GM21825 (cell line): ENCODE measurements at regions not wholly inside any gene's neighbourhood (a gene's known extent, or its start where the extent isn't known, plus 50 kb on each side); places are given as distances from the start of the nearest gene placed in this dataset.
"Not testable (repeated sequence)": the region's sequence is repeated elsewhere in the genome, so short reads cannot be mapped to it uniquely, and the experiment has no call there.

ENCODE experiments used
- ATAC-seq: cut with Tn5 transposase; IDR thresholded peaks from one replicate; pipeline ENCODE4 v1.9.1; 2021; ENCODE audit warnings: mild to moderate bottlenecking, moderate library complexity; ENCODE audit not compliant: unreplicated experiment

DNA sequence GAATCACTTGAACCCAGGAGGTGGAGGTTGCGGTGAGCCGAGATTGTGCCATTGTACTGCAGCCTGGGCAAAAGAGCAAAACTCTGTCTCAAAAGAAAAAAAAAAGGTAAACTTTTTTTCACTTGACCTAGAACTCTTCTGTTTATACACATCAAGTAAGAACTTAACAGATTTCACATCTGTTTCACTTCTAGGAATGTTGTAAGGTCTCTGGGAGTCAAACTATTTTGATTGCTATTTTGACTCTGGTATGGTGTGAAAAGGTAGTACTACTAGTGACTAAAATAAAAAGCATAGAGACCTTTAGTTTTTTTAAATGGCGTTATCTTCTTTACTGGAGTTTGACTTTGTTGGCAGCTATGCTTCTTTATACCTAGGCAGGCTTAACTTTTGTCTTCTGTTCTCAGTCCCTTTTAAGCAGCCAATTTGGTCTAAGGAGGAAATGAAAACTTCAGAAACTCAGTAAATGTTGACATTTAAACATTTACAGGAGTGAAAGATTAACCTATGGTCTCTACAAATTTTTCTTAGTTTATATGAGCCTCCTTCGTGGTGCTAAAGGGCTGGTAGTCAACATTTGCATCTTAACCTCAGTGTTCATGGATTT, 84.7 kb downstream of the METTL2B start:
- peak; percentile 68 for ATAC-seq

DNA sequence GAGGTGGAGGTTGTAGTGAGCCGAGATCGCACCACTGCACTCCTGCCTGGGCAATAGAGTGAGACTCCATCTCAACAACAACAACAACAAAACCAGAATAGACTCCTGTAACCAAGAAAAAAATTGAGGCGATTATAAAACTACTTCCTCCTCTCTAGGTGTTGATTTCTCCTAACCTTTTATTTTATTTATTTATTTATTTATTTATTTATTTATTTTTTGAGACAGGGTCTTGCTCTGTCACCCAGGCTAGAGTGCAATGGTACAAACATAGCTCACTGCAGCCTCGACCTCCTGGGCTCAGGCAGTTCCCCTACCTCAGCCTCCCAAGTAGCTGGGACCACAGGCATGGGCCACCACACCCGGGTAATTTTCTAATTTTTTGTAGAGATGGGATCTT, 86.2 kb downstream of the METTL2B start:
- not testable (repeated sequence) for ATAC-seq

DNA sequence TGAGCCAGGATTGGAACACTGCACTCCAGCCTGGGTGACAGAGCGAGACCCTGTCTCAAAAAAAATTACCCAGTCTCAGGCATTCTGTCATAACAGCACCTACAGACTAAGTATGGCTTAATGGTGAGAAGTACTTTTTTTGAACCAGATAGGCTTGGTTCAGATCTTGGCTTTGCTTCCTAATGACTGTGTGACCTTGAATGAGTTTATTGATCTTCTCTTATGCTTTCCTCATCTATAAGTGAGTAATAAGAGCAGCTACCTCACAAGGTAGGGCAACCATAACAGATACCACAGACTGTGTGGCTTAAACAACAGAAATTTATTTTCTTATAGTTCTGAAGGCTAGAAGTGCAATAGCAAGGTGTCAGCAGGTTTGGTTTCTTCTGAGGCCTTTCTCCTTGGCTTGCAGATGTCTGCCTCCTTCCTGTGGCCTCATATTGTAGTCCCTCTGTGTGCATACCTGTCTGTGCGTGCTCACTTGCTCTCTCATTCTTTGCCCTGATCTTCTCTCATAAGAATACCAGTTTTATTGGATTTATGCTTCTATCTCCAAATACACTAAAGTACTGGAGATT, 87.7 kb downstream of the METTL2B start:
- ATAC-seq = not testable (repeated sequence)

DNA sequence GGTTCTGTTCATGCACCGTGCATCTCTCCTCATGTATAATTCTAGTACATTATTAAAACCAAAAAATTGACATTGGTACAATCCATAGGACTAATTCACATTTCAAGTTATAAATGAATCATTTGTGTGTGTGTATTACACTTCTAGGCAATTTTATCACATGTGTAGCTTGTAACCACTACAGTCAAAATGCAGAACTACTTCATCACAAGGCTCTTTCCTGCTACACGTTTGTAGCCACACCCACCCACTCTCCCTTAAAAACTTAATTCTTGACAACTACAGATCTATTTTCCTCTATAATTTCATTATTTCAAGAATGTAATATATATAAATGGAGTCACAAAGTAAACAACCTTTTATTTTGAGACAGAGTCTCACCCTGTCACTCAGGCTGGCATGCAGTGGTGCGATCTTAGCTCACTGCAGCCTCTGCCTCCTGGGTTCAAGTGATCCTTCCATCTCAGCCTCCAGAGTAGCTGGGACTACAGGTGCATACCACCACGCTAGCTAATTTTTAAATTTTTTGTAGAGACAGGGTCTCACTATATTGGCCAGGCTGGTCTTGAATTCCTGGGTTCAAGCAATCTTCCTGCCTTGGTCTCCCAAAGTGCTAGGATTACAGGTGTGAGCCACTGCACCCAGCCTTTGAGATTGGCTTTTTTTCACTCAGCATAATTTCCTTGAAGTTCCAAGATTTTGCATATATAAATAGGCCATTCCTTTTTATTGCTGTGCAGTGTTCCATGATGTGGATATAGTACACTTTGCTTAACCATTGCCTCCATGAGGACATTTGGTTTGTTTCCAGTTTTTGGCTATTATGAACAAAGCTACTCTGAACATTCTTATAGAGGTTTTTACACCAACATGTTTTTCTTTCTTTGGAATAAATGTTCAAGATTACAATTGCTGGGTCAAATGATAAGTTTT, 88.7 kb downstream of the METTL2B start:
- ATAC-seq = not testable (repeated sequence)

DNA sequence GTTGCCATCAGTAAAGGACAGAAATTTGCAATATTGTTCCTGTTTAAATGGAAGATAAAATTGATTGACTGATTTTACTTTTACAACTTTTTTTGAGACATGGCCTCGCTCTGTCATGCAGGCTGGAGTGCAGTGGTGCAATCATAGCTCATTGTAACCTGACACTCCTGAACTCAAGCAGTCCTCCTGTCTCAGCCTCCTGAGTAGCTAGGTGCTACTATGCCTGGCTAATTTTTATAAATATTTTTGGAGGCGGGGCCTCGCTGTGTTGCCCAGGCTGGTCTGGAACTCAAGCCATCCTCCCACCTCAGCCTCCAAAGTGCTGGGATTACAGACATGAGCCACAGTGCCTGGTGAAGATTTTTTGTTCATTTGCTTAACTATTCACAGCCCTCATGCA, 96.8 kb upstream of the GARIN1A start:
- not testable (repeated sequence) for ATAC-seq

DNA sequence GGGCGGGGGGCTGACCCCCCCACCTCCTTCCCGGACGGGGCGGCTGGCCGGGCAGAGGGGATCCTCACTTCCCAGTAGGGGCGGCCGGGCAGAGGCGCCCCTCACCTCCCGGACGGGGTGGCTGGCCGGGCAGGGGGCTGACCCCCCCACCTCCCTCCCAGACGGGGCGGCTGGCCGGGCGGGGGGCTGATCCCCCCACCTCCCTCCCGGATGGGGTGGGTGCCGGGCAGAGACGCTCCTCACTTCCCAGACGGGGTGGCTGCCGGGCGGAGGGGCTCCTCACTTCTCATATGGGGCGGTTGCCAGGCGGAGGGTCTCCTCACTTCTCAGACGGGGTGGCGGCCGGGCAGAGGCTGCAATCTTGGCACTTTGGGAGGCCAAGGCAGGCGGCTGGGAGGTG, 95.1 kb upstream of the GARIN1A start:
- not testable (repeated sequence) for ATAC-seq

DNA sequence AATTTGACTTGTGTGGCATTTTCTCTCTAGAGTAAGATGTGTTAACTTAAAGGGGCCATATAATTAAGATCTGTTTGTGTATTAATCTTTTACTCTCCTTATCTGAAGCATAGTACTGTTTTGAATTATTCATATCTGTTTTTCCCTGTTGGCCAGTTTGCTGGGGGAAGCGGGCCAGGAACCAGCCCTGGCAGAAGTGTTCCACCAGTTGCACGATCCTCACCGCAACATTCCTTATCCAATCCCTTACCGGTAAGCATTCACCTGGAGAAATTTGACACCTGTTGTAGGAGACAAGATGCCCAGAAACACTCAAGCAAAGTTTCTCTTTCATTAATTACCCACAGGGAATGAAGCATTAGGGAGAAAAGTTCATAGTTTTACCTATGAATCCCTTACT, 92.2 kb upstream of the GARIN1A start:
- ATAC-seq = not testable (repeated sequence)

DNA sequence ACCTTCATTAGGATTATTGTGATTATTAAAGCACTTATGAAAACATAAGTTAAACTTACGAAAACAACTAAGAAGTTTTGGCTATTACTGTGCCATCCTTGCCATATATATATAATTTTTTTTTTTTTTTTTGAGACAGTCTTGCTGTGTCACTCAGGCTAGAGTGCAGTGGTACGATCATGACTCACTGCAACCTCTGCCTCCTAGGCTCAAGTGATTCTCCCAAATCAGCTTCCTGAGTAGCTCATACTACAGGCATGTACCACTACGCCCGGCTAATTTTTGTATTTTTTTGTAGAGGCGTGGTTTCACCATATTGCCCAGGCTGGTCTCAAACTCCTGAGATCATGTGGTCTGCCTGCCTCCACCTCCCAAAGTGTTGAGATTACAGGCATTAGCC, 91.0 kb upstream of the GARIN1A start:
- not testable (repeated sequence) for ATAC-seq

DNA sequence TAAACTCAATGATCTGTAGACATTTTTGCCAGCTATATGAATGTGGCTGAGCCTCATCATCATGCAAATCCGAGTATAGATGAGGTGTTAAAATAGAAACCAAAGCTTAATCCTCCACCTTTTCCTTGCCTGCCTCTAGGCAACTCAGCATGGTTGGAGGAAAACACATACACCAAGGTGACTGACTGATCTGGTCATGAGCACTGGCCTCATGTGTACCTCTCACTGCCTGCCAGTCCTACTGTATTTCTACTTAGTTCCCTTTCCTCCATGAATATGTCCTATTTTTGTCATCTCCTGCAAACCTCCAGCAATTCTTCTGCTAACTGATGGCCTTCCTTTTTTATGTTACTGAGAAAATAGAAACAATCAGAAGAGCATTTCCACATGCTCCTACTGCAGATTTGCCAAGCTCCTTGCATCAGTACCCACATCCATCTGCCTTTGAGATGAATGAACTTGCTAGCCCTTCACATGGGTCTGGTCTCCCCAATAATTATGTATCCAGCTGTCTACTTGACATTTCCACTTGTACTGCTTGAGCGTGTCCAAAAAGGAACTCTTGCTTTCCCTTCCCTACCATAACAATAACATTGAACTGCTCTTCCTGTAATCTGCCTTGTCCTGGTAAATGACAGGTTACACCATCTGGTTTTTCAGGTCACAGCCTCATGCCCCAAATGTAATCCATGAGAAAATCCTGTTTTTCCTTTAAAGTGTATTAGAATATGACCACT, 90.1 kb upstream of the GARIN1A start:
- not testable (repeated sequence) for ATAC-seq

DNA sequence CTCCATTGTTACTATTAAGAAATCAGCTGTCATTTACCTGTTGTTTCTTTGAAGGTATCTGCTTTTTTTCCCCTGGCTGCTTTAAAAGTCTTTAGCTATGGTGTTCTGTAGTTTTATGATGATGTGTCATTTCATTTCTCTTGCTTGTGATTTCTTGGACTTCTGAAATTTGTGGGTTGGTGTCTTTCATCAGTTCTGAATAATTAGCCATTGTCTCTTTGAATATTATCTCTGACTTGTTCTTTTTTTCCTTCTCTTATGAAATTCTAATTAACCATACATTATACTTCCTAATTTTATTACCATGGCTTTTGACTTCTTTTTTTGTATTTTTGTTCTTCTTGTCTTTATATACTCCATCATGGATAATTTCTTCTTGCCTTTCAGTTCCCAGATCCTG, 85.4 kb upstream of the GARIN1A start:
- ATAC-seq = not testable (repeated sequence)

DNA sequence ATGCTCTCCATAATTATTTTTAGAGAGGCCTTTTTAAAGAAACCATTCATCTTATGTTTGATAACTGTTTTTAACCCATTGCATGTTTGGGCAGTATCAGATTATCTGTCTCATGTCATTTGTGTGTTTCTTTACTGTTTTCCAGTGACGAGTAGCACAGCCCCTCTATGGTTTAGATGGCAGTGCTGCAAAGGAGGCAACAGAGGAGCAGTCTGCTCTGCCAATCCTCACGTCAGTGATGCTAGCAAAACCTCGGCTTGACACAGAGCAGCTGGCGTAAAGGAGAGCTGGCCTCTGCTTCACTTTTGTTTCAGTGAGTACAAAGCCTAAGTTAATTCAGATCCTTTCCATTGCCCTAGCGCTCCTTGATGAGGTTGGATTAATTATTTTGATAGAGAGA, 80.4 kb upstream of the GARIN1A start:
- no peak for ATAC-seq

DNA sequence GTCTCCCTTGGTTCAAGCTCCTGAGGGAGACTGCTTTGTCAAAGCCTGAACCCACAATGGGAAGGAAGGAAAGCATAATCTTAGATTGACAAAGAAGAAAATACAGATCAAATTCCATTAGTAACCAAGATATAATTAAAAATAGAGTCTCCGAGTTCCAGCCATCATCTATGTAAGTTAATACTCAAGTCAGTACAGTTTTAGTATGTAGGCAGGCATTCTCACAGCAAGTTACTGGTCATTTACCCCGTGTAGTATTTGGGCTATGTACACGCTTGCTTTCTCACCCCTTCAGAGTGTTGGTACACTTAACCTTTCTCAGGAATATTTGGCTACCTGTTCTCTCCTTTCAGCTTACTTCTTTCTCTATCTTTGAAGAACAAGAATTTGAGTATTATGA, 79.9 kb upstream of the GARIN1A start:
- not testable (repeated sequence) for ATAC-seq

DNA sequence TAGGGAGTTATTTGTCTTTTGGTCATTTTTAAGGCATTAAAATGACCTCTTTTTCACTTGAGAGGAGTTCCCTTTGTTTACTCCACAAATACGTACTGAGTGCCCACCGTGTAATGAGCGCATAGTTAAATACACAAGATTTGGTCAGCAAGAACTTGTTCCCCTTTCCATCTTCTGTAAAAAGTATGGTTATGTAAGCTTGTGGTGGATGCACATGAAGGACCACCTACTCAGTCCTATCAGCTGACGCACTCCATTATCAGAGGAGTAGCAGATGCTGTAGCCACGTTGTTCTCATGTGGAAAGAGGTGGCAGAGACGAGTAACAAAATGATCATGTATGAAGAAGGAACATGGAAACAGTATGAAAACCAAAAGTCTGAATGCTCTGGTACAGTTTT, 78.0 kb upstream of the GARIN1A start:
- ATAC-seq = not testable (repeated sequence)

DNA sequence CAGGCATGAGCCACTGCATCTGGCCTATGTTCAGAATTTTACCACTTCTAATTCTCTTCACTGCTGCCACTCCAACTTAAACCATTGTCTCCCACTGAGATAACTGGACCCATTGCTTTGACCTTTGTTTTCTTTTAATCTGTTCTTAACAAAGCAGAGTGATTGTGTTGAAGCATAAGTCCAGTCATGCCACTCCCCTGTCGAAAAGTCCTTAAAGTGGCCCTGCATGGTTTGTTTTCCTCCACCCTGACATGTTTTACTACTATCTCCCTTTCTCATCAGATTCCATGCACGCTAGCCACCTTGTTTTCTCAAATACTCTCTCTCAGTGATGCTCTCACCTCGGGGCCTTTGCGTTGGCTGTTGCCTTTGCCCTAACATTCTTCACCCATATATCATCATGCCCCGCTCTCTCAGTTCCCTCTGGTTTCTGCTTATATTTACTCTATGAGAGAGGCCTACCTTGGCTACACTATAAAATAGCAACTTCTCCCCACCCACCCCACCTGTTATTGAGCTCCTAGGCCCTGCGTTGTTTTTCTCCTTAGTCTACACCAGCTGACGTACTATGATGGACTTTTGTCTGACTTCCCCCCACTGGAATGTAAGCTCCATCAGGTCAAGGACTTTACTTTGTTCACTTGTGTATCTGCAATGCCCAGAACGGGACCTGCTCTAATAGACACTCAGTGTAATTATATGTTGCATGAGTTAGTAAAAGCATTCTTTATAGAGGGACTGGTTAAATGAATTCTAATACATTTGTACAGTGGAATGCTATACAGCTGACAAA, 75.6 kb upstream of the GARIN1A start:
- not testable (repeated sequence) for ATAC-seq

DNA sequence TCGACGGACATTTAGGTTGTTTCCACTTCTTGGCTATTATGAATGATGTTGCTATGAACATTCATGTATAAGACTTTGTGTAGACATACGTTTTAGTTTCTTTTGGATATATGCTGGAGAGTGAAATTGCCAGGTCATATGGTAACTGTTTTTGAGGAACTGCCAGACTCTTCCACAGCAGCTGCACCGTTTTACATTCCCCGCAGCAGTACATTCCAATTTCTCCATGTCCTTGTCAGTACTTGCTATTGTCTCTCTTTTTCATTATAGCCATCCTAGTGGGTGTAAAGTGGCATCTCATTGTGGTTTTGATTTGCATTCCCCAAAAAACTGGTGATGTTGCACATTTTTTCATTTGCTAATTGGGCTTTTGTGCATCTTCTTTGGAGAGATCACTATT, 73.1 kb upstream of the GARIN1A start:
- not testable (repeated sequence) for ATAC-seq

DNA sequence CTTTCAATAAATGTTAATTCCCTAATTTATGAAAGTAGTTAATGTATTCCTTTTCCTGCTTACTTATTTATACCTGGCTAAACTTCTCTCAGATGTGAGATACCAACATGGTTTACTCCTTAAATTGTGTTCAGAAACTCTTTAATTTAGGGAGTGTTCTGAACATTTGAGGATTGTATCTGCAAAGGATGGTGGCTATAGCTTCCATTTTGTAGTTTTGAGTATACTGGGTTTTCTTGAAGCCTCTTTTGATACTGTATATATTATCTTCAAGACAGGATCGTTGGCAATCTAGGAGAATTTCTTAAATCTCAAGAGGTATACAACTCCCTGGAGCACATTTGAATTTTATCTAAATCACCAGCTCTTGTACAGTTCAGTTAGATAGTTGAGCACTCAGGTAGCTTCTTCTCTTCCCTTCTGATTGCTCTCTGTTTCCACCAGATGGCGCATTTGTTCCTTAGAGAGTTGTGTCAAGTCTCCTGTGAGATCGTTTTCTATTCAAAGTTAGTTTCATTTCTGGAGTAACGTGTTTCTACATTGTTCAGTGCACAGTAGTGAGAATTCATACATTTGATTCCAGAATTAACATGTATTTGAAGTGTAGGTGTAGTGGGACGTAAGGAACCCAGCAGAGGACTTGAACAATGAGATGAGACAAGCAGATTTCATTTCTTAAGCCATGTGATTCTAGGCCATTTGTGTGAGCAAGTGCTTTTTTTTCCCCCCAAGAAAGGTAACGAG, 63.2 kb upstream of the GARIN1A start:
- peak; percentile 77 for ATAC-seq

DNA sequence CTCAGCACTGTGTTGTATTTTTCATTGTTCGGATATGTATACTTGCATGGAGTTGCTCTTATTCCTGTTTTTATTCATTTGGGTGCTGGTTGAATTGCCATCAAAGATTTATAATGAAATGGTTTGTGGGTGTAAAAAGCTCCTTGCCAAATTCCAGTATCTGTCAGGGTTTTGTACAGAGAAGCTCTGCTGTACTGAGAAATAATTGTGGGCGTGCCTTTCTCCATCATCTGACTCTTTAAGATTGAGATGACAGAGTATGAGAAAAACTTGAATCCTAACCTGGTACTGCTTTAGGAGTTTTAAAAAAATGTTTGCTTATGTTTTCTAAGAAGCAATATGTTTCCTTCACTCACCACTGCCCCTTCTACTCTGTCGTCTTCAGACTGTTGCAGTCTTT, 58.7 kb upstream of the GARIN1A start:
- not testable (repeated sequence) for ATAC-seq

DNA sequence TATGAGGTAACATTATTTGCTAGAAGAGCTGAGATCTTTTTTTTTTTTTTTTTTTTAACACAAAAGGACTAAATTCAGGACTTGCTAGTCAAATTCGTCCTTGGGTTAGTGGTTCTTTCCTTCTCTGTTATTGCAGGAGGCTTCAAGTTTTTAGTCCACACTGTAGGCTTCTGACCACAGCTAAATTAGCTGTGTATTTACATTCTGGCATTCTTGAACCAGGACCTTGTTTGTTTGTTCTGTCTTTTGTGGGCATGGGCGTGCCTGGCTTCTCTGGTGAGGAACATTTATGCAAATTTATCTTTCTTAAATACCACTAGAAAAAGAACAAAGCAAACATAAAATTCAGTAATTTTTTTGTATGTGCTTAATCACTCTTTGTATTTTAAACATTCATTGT, 57.3 kb upstream of the GARIN1A start:
- ATAC-seq = not testable (repeated sequence)

DNA sequence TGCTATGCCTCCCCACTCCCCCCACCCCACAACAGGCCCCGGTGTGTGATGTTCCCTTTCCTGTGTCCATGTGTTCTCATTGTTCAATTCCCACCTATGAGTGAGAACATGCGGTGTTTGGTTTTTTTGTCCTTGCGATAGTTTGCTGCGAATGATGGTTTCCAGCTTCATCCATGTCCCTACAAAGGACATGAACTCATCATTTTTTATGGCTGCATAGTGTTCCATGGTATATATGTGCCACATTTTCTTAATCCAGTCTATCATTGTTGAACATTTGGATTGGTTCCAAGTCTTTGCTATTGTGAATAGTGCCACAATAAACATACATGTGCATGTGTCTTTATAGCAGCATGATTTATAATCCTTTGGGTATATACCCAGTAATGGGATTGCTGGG, 55.3 kb upstream of the GARIN1A start:
- not testable (repeated sequence) for ATAC-seq
